ENCODE measurements at regions not wholly inside any gene's neighbourhood (a gene's known extent, or its start where the extent isn't known, plus 50 kb on each side); places are given as distances from the start of the nearest gene placed in this dataset.

DNA sequence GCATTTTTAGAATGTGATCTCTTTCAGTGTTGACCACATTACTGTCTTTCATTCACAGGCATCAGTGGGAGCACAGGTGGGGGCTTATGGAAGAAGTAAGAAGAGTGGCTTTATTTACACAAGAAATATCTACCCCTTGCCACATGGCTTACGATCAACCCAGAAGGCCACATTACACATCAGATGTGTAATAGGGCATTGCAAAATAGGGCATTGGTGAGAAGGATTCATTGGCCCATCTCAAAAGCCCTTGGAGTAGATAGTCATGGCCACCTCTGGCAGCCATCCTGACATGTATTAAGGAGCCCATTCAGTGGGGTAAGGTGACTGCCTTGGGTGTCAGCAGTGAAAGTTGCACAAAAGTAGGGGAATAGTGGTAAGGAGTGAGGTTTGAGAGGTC, 97.5 kb downstream of the MAFB start:
- Histone ChIP-seq H3K27ac (ENCODE audit: low read depth) (no peak overlapping the region), H3F3A (replicated peaks; ENCODE audit: low read depth) (no peaks in the 10 kb centered on the region), H3K4me1 (ENCODE audit: insufficient read depth) (no peaks in the 10 kb centered on the region), H3K4me3 (no peak overlapping the region), H2AFZ (no peak overlapping the region), H4K20me1 (replicated peaks; ENCODE audit: insufficient read depth) (no peaks in the 10 kb centered on the region), H3K79me2 (replicated peaks; ENCODE audit: insufficient read depth) (no peaks in the 10 kb centered on the region), H3K9me2 (ENCODE audit: insufficient read depth) (peaks cover 23% of the 10 kb centered on the region), H3K36me3 (ENCODE audit: insufficient read depth) (no peaks in the 10 kb centered on the region), H3K27me3 (ENCODE audit: insufficient read depth) (no peaks in the 10 kb centered on the region), H3K4me2 (no peak overlapping the region)
- Mint-ChIP-seq H3K4me1 (no peaks in the 10 kb centered on the region), H3K27ac (no peak overlapping the region), H3K27me3 (ENCODE audit: insufficient read depth, low read depth, poor library complexity) (peaks cover 2% of the 10 kb centered on the region), H3K9me3 (peaks cover 4% of the 10 kb centered on the region; the same call in 2 of the 3 replicates), H3K36me3 (ENCODE audit: low read depth) (no peaks in the 10 kb centered on the region), H3K4me3 (no peak overlapping the region)
- no peak for TF ChIP-seq EZH2 (IDR thresholded peaks at IDR 0.05; ENCODE audit: low read depth, unreplicated experiment)
- ATAC-seq: no peak
- no peak for DNase-seq (ENCODE audit: low spot score)

DNA sequence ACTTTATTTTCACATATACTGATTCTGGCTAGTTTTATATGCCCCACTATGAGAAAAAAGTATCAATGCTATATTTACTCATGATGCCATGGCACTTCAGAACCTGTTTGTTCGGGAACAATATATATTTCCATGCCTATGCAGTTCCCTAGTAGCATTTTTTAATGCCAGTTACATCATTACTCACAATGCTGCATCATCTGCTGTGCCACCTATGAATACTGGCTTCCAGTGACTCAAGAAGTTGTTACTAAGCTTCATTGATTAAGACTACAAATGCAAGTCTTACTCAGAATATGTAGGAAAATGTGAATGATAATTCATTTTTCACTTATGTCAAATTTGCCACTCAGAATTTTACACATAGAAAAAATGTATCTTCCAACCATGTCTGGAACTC, 97.9 kb downstream of the MAFB start:
- no peak overlapping the region for H3K4me3 ChIP-seq
- no peaks in the 10 kb centered on the region for H4K20me1 ChIP-seq (replicated peaks; ENCODE audit: insufficient read depth)
- no peak overlapping the region for H3K4me2 ChIP-seq
- ATAC-seq (no peak), DNase-seq (ENCODE audit: low spot score) (no peak)
- peaks cover 4% of the 10 kb centered on the region; the same call in 2 of the 3 replicates for H3K9me3 Mint-ChIP-seq
- H3K36me3 ChIP-seq (ENCODE audit: insufficient read depth): no peaks in the 10 kb centered on the region
- H3K4me1 Mint-ChIP-seq: no peaks in the 10 kb centered on the region
- H3K36me3 Mint-ChIP-seq (ENCODE audit: low read depth): no peaks in the 10 kb centered on the region
- H3K9me2 ChIP-seq (ENCODE audit: insufficient read depth): peaks cover 23% of the 10 kb centered on the region
- H2AFZ ChIP-seq: no peak overlapping the region
- H3K4me1 ChIP-seq (ENCODE audit: insufficient read depth): no peaks in the 10 kb centered on the region
- no peak overlapping the region for H3K27ac Mint-ChIP-seq
- H3K79me2 ChIP-seq (replicated peaks; ENCODE audit: insufficient read depth): no peaks in the 10 kb centered on the region
- no peak overlapping the region for H3K27ac ChIP-seq (ENCODE audit: low read depth)
- H3K4me3 Mint-ChIP-seq: no peak overlapping the region
- H3K27me3 Mint-ChIP-seq (ENCODE audit: insufficient read depth, low read depth, poor library complexity): peaks cover 2% of the 10 kb centered on the region
- H3K27me3 ChIP-seq (ENCODE audit: insufficient read depth): no peaks in the 10 kb centered on the region
- H3F3A ChIP-seq (replicated peaks; ENCODE audit: low read depth): no peaks in the 10 kb centered on the region
- TF ChIP-seq, protein P1, sequence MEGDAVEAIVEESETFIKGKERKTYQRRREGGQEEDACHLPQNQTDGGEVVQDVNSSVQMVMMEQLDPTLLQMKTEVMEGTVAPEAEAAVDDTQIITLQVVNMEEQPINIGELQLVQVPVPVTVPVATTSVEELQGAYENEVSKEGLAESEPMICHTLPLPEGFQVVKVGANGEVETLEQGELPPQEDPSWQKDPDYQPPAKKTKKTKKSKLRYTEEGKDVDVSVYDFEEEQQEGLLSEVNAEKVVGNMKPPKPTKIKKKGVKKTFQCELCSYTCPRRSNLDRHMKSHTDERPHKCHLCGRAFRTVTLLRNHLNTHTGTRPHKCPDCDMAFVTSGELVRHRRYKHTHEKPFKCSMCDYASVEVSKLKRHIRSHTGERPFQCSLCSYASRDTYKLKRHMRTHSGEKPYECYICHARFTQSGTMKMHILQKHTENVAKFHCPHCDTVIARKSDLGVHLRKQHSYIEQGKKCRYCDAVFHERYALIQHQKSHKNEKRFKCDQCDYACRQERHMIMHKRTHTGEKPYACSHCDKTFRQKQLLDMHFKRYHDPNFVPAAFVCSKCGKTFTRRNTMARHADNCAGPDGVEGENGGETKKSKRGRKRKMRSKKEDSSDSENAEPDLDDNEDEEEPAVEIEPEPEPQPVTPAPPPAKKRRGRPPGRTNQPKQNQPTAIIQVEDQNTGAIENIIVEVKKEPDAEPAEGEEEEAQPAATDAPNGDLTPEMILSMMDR (conservative IDR thresholded peaks at IDR 0.05; ENCODE audit: low read depth in 2 of 2): no peak
- TF ChIP-seq, protein P2, sequence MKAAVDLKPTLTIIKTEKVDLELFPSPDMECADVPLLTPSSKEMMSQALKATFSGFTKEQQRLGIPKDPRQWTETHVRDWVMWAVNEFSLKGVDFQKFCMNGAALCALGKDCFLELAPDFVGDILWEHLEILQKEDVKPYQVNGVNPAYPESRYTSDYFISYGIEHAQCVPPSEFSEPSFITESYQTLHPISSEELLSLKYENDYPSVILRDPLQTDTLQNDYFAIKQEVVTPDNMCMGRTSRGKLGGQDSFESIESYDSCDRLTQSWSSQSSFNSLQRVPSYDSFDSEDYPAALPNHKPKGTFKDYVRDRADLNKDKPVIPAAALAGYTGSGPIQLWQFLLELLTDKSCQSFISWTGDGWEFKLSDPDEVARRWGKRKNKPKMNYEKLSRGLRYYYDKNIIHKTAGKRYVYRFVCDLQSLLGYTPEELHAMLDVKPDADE (IDR thresholded peaks at IDR 0.05): no peak
- TF ChIP-seq EZH2phosphoT487 (IDR thresholded peaks at IDR 0.05; ENCODE audit: unreplicated experiment) (no peak), ZNF114 (CRISPR knock-in tag; IDR thresholded peaks at IDR 0.05) (no peak), NANOG (IDR thresholded peaks at IDR 0.05; ENCODE audit: borderline replicate concordance) (no peak), EZH2 (IDR thresholded peaks at IDR 0.05; ENCODE audit: low read depth, unreplicated experiment) (no peak), CREB1 (CRISPR knock-in tag; IDR thresholded peaks at IDR 0.05; ENCODE audit: low read depth) (no peak), JUNB (IDR thresholded peaks at IDR 0.05; ENCODE audit: unreplicated experiment) (no peak)
- TF ChIP-seq, protein P3, sequence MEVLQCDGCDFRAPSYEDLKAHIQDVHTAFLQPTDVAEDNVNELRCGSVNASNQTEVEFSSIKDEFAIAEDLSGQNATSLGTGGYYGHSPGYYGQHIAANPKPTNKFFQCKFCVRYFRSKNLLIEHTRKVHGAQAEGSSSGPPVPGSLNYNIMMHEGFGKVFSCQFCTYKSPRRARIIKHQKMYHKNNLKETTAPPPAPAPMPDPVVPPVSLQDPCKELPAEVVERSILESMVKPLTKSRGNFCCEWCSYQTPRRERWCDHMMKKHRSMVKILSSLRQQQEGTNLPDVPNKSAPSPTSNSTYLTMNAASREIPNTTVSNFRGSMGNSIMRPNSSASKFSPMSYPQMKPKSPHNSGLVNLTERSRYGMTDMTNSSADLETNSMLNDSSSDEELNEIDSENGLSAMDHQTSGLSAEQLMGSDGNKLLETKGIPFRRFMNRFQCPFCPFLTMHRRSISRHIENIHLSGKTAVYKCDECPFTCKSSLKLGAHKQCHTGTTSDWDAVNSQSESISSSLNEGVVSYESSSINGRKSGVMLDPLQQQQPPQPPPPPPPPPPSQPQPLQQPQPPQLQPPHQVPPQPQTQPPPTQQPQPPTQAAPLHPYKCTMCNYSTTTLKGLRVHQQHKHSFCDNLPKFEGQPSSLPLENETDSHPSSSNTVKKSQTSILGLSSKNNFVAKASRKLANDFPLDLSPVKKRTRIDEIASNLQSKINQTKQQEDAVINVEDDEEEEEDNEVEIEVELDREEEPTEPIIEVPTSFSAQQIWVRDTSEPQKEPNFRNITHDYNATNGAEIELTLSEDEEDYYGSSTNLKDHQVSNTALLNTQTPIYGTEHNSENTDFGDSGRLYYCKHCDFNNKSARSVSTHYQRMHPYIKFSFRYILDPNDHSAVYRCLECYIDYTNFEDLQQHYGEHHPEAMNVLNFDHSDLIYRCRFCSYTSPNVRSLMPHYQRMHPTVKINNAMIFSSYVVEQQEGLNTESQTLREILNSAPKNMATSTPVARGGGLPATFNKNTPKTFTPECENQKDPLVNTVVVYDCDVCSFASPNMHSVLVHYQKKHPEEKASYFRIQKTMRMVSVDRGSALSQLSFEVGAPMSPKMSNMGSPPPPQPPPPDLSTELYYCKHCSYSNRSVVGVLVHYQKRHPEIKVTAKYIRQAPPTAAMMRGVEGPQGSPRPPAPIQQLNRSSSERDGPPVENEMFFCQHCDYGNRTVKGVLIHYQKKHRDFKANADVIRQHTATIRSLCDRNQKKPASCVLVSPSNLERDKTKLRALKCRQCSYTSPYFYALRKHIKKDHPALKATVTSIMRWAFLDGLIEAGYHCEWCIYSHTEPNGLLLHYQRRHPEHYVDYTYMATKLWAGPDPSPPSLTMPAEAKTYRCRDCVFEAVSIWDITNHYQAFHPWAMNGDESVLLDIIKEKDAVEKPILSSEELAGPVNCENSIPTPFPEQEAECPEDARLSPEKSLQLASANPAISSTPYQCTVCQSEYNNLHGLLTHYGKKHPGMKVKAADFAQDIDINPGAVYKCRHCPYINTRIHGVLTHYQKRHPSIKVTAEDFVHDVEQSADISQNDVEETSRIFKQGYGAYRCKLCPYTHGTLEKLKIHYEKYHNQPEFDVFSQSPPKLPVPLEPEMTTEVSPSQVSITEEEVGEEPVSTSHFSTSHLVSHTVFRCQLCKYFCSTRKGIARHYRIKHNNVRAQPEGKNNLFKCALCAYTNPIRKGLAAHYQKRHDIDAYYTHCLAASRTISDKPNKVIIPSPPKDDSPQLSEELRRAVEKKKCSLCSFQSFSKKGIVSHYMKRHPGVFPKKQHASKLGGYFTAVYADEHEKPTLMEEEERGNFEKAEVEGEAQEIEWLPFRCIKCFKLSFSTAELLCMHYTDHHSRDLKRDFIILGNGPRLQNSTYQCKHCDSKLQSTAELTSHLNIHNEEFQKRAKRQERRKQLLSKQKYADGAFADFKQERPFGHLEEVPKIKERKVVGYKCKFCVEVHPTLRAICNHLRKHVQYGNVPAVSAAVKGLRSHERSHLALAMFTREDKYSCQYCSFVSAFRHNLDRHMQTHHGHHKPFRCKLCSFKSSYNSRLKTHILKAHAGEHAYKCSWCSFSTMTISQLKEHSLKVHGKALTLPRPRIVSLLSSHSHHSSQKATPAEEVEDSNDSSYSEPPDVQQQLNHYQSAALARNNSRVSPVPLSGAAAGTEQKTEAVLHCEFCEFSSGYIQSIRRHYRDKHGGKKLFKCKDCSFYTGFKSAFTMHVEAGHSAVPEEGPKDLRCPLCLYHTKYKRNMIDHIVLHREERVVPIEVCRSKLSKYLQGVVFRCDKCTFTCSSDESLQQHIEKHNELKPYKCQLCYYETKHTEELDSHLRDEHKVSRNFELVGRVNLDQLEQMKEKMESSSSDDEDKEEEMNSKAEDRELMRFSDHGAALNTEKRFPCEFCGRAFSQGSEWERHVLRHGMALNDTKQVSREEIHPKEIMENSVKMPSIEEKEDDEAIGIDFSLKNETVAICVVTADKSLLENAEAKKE (CRISPR knock-in tag; IDR thresholded peaks at IDR 0.05): no peak
- TF ChIP-seq, protein P4, sequence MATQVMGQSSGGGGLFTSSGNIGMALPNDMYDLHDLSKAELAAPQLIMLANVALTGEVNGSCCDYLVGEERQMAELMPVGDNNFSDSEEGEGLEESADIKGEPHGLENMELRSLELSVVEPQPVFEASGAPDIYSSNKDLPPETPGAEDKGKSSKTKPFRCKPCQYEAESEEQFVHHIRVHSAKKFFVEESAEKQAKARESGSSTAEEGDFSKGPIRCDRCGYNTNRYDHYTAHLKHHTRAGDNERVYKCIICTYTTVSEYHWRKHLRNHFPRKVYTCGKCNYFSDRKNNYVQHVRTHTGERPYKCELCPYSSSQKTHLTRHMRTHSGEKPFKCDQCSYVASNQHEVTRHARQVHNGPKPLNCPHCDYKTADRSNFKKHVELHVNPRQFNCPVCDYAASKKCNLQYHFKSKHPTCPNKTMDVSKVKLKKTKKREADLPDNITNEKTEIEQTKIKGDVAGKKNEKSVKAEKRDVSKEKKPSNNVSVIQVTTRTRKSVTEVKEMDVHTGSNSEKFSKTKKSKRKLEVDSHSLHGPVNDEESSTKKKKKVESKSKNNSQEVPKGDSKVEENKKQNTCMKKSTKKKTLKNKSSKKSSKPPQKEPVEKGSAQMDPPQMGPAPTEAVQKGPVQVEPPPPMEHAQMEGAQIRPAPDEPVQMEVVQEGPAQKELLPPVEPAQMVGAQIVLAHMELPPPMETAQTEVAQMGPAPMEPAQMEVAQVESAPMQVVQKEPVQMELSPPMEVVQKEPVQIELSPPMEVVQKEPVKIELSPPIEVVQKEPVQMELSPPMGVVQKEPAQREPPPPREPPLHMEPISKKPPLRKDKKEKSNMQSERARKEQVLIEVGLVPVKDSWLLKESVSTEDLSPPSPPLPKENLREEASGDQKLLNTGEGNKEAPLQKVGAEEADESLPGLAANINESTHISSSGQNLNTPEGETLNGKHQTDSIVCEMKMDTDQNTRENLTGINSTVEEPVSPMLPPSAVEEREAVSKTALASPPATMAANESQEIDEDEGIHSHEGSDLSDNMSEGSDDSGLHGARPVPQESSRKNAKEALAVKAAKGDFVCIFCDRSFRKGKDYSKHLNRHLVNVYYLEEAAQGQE (IDR thresholded peaks at IDR 0.05; ENCODE audit: unreplicated experiment): no peak
